ENCODE measurements at regions not wholly inside any gene's neighbourhood (a gene's known extent, or its start where the extent isn't known, plus 50 kb on each side); places are given as distances from the start of the nearest gene placed in this dataset.

GRCh38 chr12:46910830-46911229, 85.0 kb upstream of the SLC38A4 start:
- DNase-seq (ENCODE audit: low spot score): no peak

GRCh38 chr12:46914336-46914735, 88.5 kb upstream of the SLC38A4 start:
- DNase-seq (ENCODE audit: low spot score): no peak

- peak; percentile 60 for DNase-seq (ENCODE audit: low spot score)
Measured at GRCh38 chr12:46915082-46915481, 89.3 kb upstream of the SLC38A4 start.

GRCh38 chr12:46915836-46916235, 90.0 kb upstream of the SLC38A4 start:
- DNase-seq (ENCODE audit: low spot score): peak; percentile 38

- no peak for DNase-seq (ENCODE audit: low spot score)
Measured at GRCh38 chr12:46916796-46917419, 91.1 kb upstream of the SLC38A4 start.

GRCh38 chr12:46917821-46918220, 92.0 kb upstream of the SLC38A4 start:
- DNase-seq (ENCODE audit: low spot score): no peak

- DNase-seq (ENCODE audit: low spot score): no peak
Measured at GRCh38 chr12:46918631-46919030, 92.8 kb upstream of the SLC38A4 start.

GRCh38 chr12:46919666-46920400, 94.0 kb upstream of the SLC38A4 start:
- no peak for DNase-seq (ENCODE audit: low spot score)

- no peak for DNase-seq (ENCODE audit: low spot score)
Measured at GRCh38 chr12:46920499-46920898, 94.7 kb upstream of the SLC38A4 start.

- peak; percentile 38 for DNase-seq (ENCODE audit: low spot score)
Measured at GRCh38 chr12:46921048-46921763, 95.4 kb upstream of the SLC38A4 start.

GRCh38 chr12:46921764-46922133, 96.0 kb upstream of the SLC38A4 start:
- peak; percentile 32 for DNase-seq (ENCODE audit: low spot score)

GRCh38 chr12:46926526-46926925, 100.7 kb upstream of the SLC38A4 start:
- no peak for DNase-seq (ENCODE audit: low spot score)

GRCh38 chr12:46930101-46930500, 104.3 kb upstream of the SLC38A4 start:
- no peak for DNase-seq (ENCODE audit: low spot score)

GRCh38 chr12:46933947-46934346, 108.2 kb upstream of the SLC38A4 start:
- DNase-seq (ENCODE audit: low spot score): peak; percentile 23

GRCh38 chr12:46934374-46935111, 108.7 kb upstream of the SLC38A4 start:
- no peak for DNase-seq (ENCODE audit: low spot score)

- DNase-seq (ENCODE audit: low spot score): no peak
Measured at GRCh38 chr12:46935271-46935847, 109.6 kb upstream of the SLC38A4 start.

GRCh38 chr12:46936042-46936441, 110.2 kb upstream of the SLC38A4 start:
- DNase-seq (ENCODE audit: low spot score): no peak

- no peak for DNase-seq (ENCODE audit: low spot score)
Measured at GRCh38 chr12:46938071-46938678, 112.4 kb upstream of the SLC38A4 start.

- no peak for DNase-seq (ENCODE audit: low spot score)
Measured at GRCh38 chr12:46941981-46942380, 116.2 kb upstream of the SLC38A4 start.

- DNase-seq (ENCODE audit: low spot score): no peak
Measured at GRCh38 chr12:46942579-46942978, 116.8 kb upstream of the SLC38A4 start.

GRCh38 chr12:46944088-46944487, 118.3 kb upstream of the SLC38A4 start:
- DNase-seq (ENCODE audit: low spot score): no peak

- no peak for DNase-seq (ENCODE audit: low spot score)
Measured at GRCh38 chr12:46944771-46945170, 119.0 kb upstream of the SLC38A4 start.

All from AG08396 (cell line).